H1 (cell line): ENCODE measurements at regions not wholly inside any gene's neighbourhood (a gene's known extent, or its start where the extent isn't known, plus 50 kb on each side); places are given as distances from the start of the nearest gene placed in this dataset.

ENCODE experiments used
- POLR2A ChIP-seq, 2 experiments: IDR thresholded peaks; 1 replicate in 1 of 2; 2 replicates in 1 of 2; pipeline ENCODE4 v1.6.1; 2011; ENCODE audit warnings: low read depth in 2 of 2, low read length in 2 of 2, mild to moderate bottlenecking in 2 of 2; ENCODE audit errors: control extremely low read depth in 1 of 2
- TF ChIP-seq, protein P1 (sequence below), 3 experiments: IDR thresholded peaks; 1 replicate in 2 of 3; 2 replicates in 1 of 3; pipeline versions ENCODE4 v1.5.1 to v1.6.1; 2011; ENCODE audit warnings: low read length in 3 of 3, mild to moderate bottlenecking in 3 of 3, inconsistent platforms in 2 of 3, low read depth in 1 of 3, moderate library complexity in 1 of 3; ENCODE audit not compliant: insufficient read depth in 1 of 3; ENCODE audit errors: control extremely low read depth in 1 of 3

DNA sequence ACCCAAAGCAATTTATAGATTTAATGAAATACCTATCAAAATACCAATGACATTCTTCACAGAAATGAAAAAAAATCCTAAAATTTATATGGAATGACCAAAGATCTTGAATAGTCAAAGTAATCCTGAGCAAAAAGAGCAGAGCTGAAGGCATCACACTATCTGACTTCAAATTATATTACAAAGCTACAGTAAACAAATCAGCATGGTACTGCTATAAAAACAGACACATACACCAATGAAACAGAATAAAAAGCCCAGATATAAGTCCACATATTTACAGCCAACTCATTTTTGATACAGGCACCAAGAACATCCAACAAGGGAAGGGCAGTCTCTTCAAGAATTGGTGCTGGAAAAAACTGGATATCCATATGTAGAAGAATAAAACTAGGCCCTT, 54.9 kb upstream of the TMEM158 start:
- TF ChIP-seq, protein P1, sequence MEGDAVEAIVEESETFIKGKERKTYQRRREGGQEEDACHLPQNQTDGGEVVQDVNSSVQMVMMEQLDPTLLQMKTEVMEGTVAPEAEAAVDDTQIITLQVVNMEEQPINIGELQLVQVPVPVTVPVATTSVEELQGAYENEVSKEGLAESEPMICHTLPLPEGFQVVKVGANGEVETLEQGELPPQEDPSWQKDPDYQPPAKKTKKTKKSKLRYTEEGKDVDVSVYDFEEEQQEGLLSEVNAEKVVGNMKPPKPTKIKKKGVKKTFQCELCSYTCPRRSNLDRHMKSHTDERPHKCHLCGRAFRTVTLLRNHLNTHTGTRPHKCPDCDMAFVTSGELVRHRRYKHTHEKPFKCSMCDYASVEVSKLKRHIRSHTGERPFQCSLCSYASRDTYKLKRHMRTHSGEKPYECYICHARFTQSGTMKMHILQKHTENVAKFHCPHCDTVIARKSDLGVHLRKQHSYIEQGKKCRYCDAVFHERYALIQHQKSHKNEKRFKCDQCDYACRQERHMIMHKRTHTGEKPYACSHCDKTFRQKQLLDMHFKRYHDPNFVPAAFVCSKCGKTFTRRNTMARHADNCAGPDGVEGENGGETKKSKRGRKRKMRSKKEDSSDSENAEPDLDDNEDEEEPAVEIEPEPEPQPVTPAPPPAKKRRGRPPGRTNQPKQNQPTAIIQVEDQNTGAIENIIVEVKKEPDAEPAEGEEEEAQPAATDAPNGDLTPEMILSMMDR (IDR thresholded peaks at IDR 0.05; ENCODE audit: control extremely low read depth in 1 of 3, insufficient read depth in 1 of 3, low read depth in 1 of 3, low read length in 3 of 3), result no peak
- no peak for TF ChIP-seq POLR2A (IDR thresholded peaks at IDR 0.05; ENCODE audit: control extremely low read depth in 1 of 2, low read depth in 2 of 2, low read length in 2 of 2)
